ENCODE measurements at regions not wholly inside any gene's neighbourhood (a gene's known extent, or its start where the extent isn't known, plus 50 kb on each side); places are given as distances from the start of the nearest gene placed in this dataset.

DNA sequence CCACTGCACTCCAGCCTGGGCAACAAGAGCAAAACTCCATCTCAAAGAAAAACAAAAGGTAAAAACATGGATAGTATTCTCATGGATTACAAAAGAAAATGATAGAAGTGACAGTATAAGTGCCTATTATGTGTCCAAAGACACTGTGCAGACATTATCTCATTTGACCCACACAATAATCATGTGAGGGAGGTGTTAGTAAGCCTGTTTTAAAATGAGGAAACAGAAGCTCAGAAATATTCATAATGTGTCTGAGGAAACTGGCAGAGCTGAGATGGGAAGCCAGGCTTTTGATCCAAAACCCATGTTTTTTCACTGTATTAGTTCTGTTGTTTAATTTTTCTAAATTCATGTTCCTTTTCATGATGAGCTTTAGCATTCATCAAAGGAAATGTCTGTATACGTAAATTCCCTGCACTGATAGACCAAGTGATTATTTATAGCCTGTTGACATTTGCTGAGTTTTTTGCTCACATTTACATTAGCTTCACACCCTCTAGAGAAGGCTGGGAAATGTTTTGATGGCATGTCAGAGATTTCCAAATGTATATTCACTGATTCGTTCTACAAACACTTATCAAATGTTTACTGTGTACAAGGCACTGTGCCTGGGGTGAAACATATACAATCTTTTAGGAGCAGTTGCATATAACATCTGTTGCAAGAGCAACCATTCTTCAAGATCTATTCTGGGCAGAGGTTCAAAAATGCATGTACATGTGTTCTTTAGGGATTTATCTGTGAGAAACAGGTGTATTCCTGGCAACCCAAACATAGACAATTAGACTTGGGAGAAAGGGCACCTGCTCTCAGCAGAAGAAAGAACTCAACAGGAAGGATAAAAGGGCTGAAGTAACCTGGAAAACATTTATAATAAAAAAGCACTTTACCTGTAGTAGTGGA lies 331.5 kb downstream of the SAMD5 start:
- no peaks in the 10 kb centered on the region for H3K36me3 ChIP-seq (ENCODE audit: insufficient read depth, low read length)
- no peaks in the 10 kb centered on the region for H3K4me1 ChIP-seq (ENCODE audit: insufficient read depth, low read length)
- TF ChIP-seq, protein P1, sequence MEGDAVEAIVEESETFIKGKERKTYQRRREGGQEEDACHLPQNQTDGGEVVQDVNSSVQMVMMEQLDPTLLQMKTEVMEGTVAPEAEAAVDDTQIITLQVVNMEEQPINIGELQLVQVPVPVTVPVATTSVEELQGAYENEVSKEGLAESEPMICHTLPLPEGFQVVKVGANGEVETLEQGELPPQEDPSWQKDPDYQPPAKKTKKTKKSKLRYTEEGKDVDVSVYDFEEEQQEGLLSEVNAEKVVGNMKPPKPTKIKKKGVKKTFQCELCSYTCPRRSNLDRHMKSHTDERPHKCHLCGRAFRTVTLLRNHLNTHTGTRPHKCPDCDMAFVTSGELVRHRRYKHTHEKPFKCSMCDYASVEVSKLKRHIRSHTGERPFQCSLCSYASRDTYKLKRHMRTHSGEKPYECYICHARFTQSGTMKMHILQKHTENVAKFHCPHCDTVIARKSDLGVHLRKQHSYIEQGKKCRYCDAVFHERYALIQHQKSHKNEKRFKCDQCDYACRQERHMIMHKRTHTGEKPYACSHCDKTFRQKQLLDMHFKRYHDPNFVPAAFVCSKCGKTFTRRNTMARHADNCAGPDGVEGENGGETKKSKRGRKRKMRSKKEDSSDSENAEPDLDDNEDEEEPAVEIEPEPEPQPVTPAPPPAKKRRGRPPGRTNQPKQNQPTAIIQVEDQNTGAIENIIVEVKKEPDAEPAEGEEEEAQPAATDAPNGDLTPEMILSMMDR (IDR thresholded peaks at IDR 0.05; ENCODE audit: extremely low read depth, low read depth, low read length): no peak
- H3K4me3 ChIP-seq (ENCODE audit: insufficient read depth, low read length): no peak overlapping the region
- DNase-seq (ENCODE audit: insufficient read length, low spot score, missing footprints): no peak
- H3K79me2 ChIP-seq (ENCODE audit: insufficient read depth, low read length): no peaks in the 10 kb centered on the region
- H3K4me2 ChIP-seq (ENCODE audit: insufficient read depth, low read length): no peak overlapping the region
- H4K20me1 ChIP-seq (ENCODE audit: insufficient read depth, low read length): no peaks in the 10 kb centered on the region
- H2AFZ ChIP-seq (ENCODE audit: low read length): no peak overlapping the region
- no peak overlapping the region for H3K27ac ChIP-seq (ENCODE audit: low read depth, low read length)
- no peaks in the 10 kb centered on the region for H3K27me3 ChIP-seq (ENCODE audit: insufficient read depth, low read length)
- no peaks in the 10 kb centered on the region for H3K9me3 ChIP-seq (ENCODE audit: low read depth, low read length)

DNA sequence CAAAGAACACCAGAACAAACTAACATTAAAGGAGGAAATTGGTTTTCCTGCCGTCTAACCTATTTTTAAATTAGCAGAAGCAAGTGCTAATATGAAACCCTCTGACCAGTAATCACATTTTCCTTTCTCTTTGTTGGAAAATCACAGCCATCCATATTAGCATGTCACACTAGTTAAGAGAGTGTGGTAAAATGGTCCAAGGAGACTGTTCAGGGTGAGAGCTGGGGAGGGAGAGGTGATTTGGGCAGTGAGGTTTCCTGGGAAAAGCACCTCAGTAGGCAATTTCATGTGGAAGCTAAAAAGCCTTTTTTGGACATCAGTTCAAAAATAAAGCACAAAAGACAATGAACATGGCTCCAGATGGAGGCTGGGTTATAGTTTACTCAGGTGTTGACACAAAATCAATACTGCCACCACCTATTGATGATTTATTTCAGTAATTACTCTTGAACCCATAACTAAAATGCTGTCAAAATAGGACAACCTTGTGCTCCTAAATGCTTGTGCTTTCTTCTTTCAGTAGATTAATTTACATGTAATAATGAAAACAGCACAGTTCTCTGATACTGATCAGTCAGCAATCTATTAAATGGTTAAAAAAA lies 333.2 kb downstream of the SAMD5 start:
- no peak for DNase-seq (ENCODE audit: insufficient read length, low spot score, missing footprints)
- no peaks in the 10 kb centered on the region for H3K79me2 ChIP-seq (ENCODE audit: insufficient read depth, low read length)
- no peaks in the 10 kb centered on the region for H3K27me3 ChIP-seq (ENCODE audit: insufficient read depth, low read length)
- no peak overlapping the region for H2AFZ ChIP-seq (ENCODE audit: low read length)
- H3K27ac ChIP-seq (ENCODE audit: low read depth, low read length): no peak overlapping the region
- no peaks in the 10 kb centered on the region for H4K20me1 ChIP-seq (ENCODE audit: insufficient read depth, low read length)
- H3K36me3 ChIP-seq (ENCODE audit: insufficient read depth, low read length): no peaks in the 10 kb centered on the region
- H3K4me3 ChIP-seq (ENCODE audit: insufficient read depth, low read length): no peak overlapping the region
- H3K9me3 ChIP-seq (ENCODE audit: low read depth, low read length): no peaks in the 10 kb centered on the region
- TF ChIP-seq, protein P1 (IDR thresholded peaks at IDR 0.05; ENCODE audit: extremely low read depth, low read depth, low read length): no peak
- H3K4me1 ChIP-seq (ENCODE audit: insufficient read depth, low read length): no peaks in the 10 kb centered on the region
- H3K4me2 ChIP-seq (ENCODE audit: insufficient read depth, low read length): no peak overlapping the region

DNA sequence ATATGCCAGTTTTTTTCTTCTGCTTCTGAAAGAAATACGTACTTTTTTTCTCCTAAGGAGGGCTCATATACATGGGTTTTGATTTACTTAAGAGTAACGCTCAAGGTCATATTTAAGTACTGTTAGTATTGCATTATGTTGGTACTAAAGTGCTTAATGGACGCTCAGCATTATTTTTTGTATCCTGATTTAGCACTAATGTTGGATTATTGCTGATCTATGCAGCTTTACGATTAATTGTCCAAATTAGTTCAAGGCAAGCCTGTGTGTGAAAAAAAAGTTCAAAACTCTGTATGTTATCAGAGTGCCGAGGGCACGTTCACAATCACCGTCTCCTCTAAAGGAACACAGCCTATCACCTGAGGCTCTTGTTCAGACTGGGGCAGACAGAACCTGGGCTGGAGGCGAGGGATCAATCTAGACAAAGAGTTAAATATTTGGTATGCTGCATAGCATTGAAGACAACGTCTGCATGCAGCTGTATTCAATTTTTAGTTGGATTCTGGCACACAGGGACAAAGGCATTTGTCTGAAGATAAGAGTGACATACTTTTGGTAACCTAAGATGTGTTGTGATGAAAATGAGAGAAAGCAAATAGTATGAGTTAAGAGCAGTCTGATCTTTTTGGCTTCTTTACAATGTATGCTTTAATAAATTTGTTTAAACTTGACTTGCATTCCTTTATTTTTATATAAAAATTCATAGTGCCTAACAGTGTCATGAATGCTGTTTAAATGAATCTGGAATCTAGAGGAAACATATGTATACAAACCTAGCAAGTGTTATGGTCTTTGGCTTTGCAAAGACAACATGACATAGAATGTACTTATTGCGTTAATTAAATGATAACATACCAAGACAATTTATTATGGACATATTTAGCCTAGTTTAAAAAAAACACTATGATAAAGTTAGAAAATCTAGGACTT lies 341.2 kb downstream of the SAMD5 start:
- TF ChIP-seq, protein P1 (IDR thresholded peaks at IDR 0.05; ENCODE audit: extremely low read depth, low read depth, low read length): no peak

More for the DNA sequence above, 341.2 kb downstream of the SAMD5 start:
- Histone ChIP-seq H4K20me1 (ENCODE audit: insufficient read depth, low read length) (no peaks in the 10 kb centered on the region), H3K4me2 (ENCODE audit: insufficient read depth, low read length) (no peak overlapping the region), H3K9me3 (ENCODE audit: low read depth, low read length) (no peaks in the 10 kb centered on the region), H3K27me3 (ENCODE audit: insufficient read depth, low read length) (no peaks in the 10 kb centered on the region), H3K4me3 (ENCODE audit: insufficient read depth, low read length) (no peak overlapping the region), H2AFZ (ENCODE audit: low read length) (no peak overlapping the region), H3K4me1 (ENCODE audit: insufficient read depth, low read length) (no peaks in the 10 kb centered on the region), H3K36me3 (ENCODE audit: insufficient read depth, low read length) (no peaks in the 10 kb centered on the region), H3K27ac (ENCODE audit: low read depth, low read length) (no peak overlapping the region), H3K79me2 (ENCODE audit: insufficient read depth, low read length) (no peaks in the 10 kb centered on the region)
- DNase-seq (ENCODE audit: insufficient read length, low spot score, missing footprints): no peak

Data from osteoblast (primary cell).